H7 (cell line): ENCODE measurements at regions not wholly inside any gene's neighbourhood (a gene's known extent, or its start where the extent isn't known, plus 50 kb on each side); places are given as distances from the start of the nearest gene placed in this dataset.
A peak's percentile ranks its signal among the peaks of the same experiment; 100 is the strongest.

Experiments used
- DNase-seq: peaks from one replicate; pipeline ENCODE4 v3.0.0; 2012
- H3K27me3 ChIP-seq: 2 replicates; pipeline ENCODE4 v1.6.0; 2011; ENCODE audit warnings: mild to moderate bottlenecking, low read length; ENCODE audit not compliant: control insufficient read depth, insufficient read depth
- H3K36me3 ChIP-seq: replicated peaks from 2 replicates; pipeline ENCODE4 v1.5.1; 2011; ENCODE audit warnings: low read length; ENCODE audit not compliant: control insufficient read depth, insufficient read depth
- H3K4me3 ChIP-seq: 2 replicates; pipeline ENCODE4 v1.5.1; 2011; ENCODE audit warnings: low read depth, mild to moderate bottlenecking, control low read depth, low read length, moderate library complexity; ENCODE audit not compliant: insufficient read depth

GRCh38 chr3:23738944-23739343, 66.8 kb upstream of the UBE2E1 start:
- DNase-seq: no peak
- Histone ChIP-seq H3K27me3 (peaks cover 20% of the 10 kb centered on the region), H3K36me3 (no peaks in the 10 kb centered on the region), H3K4me3 (no peak overlapping the region)

GRCh38 chr3:23739536-23739935, 66.2 kb upstream of the UBE2E1 start:
- no peak for DNase-seq
- Histone ChIP-seq H3K4me3 (no peak overlapping the region), H3K27me3 (peaks cover 25% of the 10 kb centered on the region), H3K36me3 (no peaks in the 10 kb centered on the region)

GRCh38 chr3:23740517-23740965, 65.2 kb upstream of the UBE2E1 start:
- no peak overlapping the region for H3K4me3 ChIP-seq
- peaks cover 30% of the 10 kb centered on the region for H3K27me3 ChIP-seq
- peak; percentile 42 for DNase-seq
- no peaks in the 10 kb centered on the region for H3K36me3 ChIP-seq

DNA sequence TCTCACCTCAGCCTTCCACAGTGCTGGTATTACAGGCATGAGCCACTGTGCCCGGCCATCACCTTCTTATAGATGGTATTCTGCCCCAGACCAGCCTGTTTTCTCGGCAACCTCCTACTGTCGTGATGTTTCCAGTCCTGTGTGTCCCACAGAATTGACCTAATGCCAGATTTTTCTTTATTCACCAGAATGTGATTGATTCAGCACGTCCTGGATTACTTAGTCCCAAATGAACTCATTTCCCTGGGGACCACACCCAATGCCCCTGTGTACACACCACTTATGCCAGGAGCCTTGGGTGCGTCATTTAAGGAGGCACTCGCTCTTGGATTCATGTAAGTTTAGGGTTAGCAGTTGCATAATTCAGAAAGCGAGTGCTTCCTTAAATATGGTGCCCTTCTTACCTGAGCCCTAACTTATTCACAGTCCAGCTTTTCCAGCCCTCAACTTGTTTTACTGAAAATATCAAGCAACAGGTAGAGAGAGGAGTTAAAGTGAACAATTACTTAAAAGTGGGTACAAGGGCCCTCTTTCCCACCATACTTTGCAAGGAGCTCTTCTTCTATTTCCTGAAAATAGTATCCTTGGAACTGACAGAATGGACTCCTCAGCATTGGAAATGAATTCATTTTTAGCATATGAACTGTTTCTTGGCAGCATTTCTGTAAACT, 64.6 kb upstream of the UBE2E1 start:
- H3K27me3 ChIP-seq: peaks cover 31% of the 10 kb centered on the region
- no peak overlapping the region for H3K4me3 ChIP-seq
- no peaks in the 10 kb centered on the region for H3K36me3 ChIP-seq
- no peak for DNase-seq

DNA sequence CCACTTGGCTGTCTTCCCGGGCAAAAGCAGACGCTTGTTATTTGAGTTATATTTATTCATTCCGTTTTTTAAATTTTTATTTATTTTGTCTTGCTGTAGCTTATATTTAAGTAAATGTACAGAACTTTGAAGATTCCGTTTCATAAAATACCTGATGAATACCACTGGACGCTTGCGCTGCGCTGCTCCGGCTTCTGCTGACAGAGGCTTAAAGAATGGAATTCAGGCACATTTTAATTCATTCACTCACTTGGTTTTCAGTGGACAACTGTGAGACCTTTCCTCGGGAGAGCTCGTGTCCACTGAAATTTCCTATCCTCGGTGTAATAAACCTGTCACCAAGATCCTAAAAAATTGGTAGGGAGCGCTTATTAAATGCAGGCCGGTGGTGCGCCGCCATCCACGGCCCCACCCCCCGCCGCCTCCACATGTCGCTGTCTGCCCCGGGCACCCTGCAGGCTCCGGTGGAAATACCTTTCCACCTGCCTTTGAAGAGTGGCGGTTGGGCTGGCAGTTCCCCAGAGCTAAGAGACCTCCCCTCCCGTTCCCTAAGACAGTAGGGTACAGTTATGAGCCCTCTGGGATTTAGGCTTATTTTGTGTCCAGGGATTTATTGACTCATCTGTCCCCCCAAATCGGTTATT, 62.5 kb upstream of the UBE2E1 start:
- Histone ChIP-seq H3K36me3 (no peaks in the 10 kb centered on the region), H3K27me3 (peaks cover 31% of the 10 kb centered on the region), H3K4me3 (no peak overlapping the region)
- DNase-seq: peak; percentile 69

- peak; percentile 43 for DNase-seq
- no peak overlapping the region for H3K4me3 ChIP-seq
- peaks cover 31% of the 10 kb centered on the region for H3K27me3 ChIP-seq
- H3K36me3 ChIP-seq: no peaks in the 10 kb centered on the region
Measured at GRCh38 chr3:23746441-23746840, 59.3 kb upstream of the UBE2E1 start.

GRCh38 chr3:23747841-23748240, 57.9 kb upstream of the UBE2E1 start:
- Histone ChIP-seq H3K36me3 (no peaks in the 10 kb centered on the region), H3K27me3 (peaks cover 21% of the 10 kb centered on the region), H3K4me3 (no peak overlapping the region)
- DNase-seq: no peak

DNA sequence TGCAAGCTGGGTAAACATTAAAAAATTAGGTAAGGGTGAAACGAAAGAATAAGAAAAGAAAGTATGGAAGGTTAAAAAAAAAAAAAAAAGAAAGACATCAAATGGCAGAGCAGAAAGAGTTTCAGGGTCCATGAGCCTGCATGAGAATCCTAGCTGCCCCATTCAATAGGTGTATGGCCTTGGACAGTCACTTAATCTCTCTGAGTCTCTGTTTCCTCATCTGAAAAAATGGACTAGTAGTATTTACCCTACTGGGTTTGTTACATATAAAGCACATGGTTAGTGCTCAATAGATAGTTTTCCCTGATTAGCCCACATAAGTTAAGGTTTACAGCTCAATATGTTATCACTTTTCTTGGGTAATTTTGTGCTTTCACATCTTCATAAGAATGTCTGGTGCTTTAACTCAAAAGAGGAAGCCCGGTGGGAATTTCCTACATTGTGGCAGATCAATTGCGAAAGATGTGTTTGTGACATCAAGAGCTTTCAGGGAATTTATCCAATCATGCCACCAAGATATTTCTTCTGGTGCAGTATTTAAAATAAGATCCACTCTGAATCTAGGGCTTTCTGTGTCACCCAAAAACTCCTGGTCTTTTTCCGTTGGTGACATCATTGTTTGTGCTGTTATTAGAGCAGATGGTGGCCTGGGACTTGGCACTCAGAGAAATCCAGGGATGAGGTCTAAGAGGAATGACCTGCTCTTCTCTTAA, 57.2 kb upstream of the UBE2E1 start:
- no peak for DNase-seq
- no peaks in the 10 kb centered on the region for H3K36me3 ChIP-seq
- no peak overlapping the region for H3K4me3 ChIP-seq
- peaks cover 15% of the 10 kb centered on the region for H3K27me3 ChIP-seq

GRCh38 chr3:23749609-23750008, 56.1 kb upstream of the UBE2E1 start:
- Histone ChIP-seq H3K4me3 (no peak overlapping the region), H3K36me3 (no peaks in the 10 kb centered on the region), H3K27me3 (peaks cover 6% of the 10 kb centered on the region; the same call in 1 of the 2 replicates)
- DNase-seq: no peak

GRCh38 chr3:23750573-23751210, 55.1 kb upstream of the UBE2E1 start:
- Histone ChIP-seq H3K36me3 (no peaks in the 10 kb centered on the region), H3K27me3 (peaks cover under 1% of the 10 kb centered on the region; the same call in 1 of the 2 replicates), H3K4me3 (no peak overlapping the region)
- DNase-seq: no peak

GRCh38 chr3:23751212-23751723, 54.5 kb upstream of the UBE2E1 start:
- peak; percentile 78 for DNase-seq
- H3K4me3 ChIP-seq: no peak overlapping the region
- no peaks in the 10 kb centered on the region for H3K27me3 ChIP-seq
- H3K36me3 ChIP-seq: no peaks in the 10 kb centered on the region

DNA sequence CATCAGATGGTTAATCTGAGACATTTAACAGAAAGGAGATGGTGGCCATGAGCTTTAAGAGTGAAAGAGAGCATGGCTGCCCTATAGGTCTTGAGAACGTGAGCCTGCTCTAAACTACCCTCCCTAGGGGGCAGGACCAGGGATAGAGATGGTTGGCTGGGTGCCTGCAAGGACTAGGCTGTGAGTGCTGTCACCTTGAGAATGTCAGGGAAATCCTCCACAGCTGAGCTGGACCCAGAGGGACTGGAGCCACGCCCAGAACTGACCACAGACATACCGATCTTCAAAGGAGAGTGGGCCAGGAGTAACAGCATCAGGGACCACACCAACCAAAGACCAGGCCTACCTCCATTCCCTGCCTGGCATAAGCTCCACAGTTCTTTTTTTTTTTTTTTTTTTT, 53.6 kb upstream of the UBE2E1 start:
- no peaks in the 10 kb centered on the region for H3K27me3 ChIP-seq
- H3K36me3 ChIP-seq: no peaks in the 10 kb centered on the region
- no peak for DNase-seq
- H3K4me3 ChIP-seq: no peak overlapping the region

GRCh38 chr3:23754215-23754614, 51.5 kb upstream of the UBE2E1 start:
- DNase-seq: no peak
- no peak overlapping the region for H3K4me3 ChIP-seq
- no peaks in the 10 kb centered on the region for H3K36me3 ChIP-seq
- no peaks in the 10 kb centered on the region for H3K27me3 ChIP-seq
